ENCODE measurements at regions not wholly inside any gene's neighbourhood (a gene's known extent, or its start where the extent isn't known, plus 50 kb on each side); places are given as distances from the start of the nearest gene placed in this dataset.

DNA sequence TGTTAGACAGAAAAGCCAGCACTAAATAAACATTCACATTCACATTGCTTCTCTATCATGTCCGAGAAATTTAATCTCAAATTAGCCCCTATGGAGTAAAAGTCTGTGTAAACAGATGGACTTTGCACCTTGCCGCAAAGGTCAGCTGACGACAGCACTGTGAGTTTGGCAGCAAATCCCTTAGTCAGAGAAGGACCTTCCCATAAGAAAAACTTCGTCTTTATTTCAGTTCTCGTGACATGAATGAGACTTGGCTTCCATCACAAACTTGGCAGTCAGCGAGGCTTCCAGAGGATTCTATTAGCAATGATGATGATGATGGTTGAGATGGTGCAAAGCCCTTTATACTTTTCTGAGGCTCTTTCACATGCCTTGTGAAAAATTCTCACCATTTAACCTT is 133.7 kb upstream of the IFNGR1 start:
- DNase-seq, result no peak

DNA sequence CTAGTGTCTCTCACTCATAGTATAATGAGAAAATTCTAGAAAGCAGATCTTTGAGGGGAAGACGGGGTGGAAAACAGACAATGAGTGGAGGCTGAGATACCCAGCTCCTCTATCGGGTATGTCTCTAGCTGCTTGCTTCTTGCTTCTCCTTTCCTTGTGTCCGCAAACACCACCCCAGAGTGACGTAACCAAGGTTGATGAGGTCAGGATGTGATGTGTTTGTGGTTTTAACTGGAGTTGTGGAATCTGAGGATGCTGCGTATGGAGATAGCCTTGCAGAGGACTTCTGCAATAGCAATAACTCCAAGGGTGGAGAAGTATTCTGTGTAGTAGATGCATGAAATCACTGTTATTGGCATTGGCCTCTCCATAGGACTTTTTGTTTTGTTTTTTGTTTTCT is 132.7 kb upstream of the IFNGR1 start:
- peak; percentile 8 for DNase-seq

DNA sequence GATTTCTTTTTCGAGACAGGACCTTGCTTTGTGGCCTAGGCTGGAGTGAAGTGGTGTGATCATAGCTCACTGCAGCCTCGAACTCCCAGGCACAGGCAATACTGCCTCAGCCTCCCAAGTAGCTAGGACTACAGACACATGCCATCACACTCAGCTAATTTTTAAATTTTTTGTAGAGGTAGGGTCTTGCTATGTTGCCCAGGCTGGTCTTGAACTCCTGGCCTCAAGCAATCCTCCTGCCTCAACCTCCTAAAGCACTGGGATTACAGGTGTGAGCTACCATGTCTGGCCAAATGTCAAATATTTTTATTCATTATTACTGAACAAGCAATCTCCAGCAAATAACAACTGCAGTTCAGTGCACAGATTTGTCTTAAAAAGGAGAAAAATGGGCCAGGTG is 131.7 kb upstream of the IFNGR1 start:
- no peak for DNase-seq

DNA sequence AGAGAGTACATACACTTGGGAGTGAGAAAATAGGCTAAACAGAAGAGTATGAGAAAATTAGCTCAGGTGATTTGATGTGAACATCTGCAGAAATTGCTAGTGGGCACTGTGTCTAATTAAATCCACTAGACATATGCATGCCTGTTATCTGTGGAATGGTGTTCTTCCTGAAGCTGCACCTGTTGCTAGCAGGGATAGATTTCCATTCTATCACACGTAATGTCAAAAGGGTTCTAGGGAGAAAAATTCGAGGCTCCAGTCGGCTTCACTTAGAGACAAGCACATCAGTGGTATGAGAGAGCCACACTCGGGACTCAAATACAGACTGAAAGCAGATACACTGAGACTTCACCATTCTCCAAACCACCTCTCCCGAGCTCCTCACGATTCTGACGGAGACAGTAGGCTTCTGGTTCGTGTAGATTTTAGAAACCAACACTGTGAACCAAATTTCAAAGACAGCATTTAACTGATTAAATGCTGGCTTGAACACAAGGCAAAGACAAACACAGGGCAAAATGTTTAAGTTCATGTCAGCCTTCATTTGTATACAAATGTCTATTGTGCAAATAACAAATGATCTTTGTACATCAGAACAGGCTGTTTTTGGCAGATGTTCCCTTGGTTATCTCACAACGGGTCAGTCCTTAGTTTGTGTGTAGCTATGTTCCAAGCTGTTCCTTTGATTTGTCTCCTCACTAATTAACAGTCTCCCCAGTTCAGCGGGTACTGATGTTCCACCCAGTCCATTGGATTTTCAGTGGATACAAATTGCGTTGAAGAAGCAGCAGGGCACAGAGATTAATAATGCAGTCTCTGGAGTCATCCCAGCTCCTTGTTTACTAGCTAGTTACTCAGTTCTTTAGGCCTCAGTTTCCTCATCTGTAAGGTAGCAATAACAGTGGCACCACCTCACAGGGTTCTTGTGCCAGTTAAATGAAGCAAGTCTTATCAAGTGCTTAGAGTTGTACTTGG is 131.0 kb upstream of the IFNGR1 start:
- DNase-seq, result no peak

DNA sequence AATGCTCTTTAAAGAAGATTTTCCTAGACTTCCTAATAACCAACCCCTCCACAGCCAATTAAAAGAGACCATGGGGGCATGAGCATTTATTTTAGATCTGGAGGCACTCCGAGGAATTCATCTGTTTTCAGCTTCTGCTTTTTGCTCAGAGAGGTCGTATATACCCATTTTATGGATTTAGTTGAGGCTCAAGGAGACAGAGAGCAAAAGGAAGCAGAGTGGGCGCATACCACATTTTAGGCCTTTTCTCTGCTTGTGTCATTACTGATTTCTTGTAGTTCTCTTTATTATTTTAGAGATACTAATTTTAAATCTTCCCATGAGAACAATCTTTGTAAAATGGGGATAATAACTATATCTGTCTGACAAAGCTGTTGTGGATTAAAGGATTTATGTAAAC is 129.6 kb upstream of the IFNGR1 start:
- no peak for DNase-seq

DNA sequence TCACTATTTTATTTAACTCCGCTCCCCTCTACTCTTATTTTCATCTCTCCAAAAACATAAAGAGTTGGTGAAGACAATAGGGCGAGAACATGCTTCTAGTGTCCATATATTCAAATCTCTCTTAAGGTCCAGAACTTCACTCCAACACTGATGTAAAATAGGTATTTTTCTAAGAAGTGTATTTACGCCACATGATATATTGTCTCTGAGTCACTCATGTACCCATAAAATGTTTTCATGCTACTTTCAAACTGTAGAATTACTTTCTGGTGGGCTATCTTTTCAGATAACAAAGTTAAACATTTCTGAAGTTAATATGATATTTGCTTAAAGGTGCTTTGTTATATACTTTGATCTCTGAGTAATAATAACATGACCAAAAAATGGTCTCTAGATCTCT is 124.1 kb upstream of the IFNGR1 start:
- no peak for DNase-seq

DNA sequence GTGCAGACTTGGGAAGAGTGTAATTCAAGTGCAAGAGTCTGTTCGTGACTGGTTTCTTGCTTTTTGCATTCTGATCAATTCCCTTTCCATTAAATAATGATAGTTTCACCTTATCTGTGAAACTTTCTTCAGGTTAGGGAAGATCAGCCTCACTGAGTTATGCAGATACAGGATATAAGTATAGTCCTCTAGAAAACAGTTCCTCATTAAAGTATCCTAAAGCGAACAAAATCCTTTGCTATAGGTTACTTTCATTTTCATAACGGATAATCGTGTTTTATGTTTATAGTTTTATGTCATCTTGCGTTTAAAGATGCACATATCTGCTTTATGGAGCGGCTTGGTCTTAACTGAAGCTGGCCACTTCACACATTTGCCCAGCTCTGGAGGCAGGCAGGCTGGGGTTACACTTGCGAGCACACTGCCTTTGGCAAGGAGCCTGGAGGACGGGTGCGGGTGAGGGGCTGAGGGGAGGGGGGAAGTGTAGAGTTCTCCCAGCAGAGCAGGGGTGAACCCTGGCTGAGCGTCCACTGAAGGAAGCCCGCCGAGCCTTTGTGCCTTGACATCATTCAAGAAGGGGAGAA is 123.5 kb upstream of the IFNGR1 start:
- no peak for DNase-seq

DNA sequence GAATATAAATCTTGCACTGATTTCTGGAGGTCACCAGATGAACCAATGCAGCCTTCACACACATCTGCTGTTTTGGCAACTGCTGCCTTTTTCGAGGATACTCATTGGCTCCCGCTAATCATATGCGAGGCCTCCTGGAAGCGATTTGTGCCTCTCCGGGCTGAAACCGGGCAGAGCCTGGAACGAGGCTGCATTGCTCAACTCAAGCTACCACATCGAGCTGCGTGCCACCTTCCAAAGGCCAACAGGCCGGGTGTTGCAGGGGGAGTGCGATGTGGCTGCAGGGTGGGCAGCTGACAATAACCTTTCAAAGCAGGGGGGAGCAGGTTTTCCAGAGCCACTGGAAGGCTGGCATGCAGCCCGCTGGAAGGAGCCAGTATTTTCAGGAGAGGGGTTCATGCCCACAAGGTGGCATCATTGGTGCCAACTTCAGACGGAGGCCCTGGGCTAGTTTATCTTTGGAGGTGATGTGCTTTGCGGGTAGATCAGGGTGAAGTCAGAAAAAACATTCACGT is 122.6 kb upstream of the IFNGR1 start:
- DNase-seq, result peak; percentile 62

DNA sequence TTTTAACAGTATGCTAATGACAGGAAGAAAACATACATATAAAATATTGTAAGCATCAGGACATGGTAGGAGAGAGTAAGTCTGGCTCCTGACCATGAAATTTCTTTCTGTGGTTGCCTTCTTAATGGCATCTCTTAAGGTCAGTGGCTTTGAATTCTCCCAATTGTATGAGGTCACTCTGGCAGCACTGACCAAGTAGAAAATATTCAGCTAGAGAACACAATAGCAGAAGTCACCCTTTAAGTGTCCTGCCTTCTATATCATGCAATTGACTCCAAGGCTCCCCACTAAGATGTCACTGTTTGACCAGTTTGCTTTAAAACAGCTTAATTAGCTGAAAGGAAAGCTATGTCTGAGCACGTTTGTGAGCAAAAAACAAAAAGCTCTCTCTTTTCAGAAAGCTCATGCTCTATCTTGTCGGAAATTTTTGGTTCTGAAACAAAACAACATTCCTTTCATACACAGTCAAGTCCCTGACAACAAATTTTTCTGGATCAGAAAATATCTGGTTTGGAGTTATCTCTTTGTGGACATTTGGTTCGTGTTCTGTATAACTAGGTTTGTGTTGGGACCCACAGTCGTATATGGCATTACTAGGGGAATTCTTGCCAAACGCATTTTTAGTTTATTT is 120.9 kb upstream of the IFNGR1 start:
- no peak for DNase-seq

DNA sequence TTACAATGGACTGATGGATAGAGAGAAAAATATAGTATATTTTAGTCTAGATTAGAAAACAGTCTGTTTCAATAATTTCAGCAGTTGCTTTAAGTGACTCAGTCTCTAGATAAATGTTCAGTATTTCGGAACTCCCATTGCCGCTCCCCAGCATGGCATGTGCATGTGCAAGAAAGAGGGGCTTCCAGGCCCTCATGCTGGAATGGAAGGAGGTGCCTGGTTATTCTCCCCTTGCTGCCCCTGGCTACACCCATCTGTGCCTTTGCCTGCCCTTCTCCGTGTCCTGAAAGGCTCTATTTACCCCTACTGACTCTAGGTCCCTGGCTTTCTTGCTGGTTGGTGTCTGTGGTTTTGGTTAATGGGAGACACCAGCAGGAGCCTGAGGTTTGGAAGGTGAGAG is 115.7 kb upstream of the IFNGR1 start:
- no peak for DNase-seq

DNA sequence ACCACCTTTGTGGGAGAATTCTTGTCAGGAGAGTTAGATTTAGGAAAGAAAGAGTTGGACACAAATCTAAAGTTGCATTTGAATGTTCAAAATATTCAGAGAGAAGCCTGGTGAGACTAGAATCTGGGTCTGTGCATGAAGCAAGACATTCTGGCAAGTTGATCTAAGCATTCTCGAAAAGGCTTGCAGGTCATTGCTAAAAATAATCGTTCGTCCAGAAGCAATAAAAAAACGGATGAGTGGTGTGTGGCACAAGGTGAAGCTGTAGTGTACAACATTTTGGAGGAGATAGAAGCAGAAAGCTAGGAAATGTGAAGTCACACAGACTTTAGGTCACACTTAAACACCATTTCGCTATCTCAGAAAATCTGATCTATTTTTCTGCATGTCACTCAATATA is 114.9 kb upstream of the IFNGR1 start:
- no peak for DNase-seq

DNA sequence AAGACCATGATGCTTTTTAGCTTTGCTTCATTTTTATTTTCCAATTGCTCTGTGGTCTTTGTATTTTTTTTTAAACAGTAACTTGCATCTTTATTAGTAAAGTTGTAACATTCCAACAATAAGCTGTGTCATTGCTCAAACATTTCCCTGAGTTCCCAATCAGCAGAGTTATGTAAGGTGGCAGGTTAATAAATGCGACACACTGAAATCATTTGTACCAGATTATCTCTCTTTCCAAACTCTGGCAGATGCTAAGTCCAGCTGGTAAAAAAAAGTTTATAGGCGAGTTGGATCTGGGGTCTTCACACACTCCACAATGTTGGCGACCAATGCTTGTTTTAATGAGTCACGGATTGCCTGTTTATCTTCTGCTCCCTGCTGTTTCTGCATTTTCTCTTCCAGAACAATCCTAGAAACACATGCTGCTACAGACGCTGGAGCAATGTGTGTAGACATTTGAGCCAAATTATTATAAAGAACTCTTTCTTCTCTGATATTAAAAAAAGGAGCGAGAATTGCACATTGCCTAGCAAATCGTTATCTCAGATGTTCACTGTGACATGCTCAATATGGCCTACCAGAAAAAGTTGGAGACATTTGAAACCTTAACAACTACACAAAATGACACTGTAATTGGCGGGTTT is 113.6 kb upstream of the IFNGR1 start:
- peak; percentile 32 for DNase-seq

DNA sequence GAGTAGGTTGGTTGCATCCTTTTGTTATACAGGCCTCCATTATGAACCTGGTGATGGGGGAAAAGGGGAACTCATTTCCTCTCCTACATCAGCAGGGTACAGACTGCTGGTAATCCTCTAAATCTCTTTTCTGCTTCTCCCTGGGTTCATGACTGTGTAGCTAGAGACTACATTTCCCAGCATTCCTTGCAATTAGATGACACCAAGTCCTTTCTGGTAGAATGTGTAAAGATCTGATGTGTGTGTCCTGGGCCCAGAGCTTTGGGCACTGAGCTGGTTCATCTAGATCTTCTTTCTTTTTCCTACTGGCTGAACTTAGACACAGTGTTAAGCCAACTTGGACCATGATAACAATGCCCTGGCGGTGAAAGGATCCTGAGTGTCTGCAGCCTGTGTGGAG is 104.7 kb upstream of the IFNGR1 start:
- no peak for DNase-seq

DNA sequence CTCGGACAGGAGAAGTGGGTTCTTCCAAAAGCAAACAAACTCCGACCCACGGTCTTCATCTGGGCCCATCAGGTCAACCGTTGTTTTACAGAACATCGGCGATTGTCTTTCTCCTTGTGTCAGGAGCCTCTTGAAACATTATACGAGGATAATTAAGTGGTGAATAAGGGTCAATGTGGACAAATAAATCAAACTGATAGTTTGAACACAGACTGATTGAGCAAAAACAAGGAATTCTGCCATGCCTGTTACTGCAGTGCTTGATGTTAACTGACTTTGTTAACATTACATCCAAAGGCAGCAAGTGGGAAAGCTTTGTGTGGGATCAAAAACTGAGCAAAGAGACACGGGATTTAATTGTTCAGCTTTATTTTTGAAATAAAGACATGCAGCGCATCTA is 101.1 kb upstream of the IFNGR1 start:
- no peak for DNase-seq

DNA sequence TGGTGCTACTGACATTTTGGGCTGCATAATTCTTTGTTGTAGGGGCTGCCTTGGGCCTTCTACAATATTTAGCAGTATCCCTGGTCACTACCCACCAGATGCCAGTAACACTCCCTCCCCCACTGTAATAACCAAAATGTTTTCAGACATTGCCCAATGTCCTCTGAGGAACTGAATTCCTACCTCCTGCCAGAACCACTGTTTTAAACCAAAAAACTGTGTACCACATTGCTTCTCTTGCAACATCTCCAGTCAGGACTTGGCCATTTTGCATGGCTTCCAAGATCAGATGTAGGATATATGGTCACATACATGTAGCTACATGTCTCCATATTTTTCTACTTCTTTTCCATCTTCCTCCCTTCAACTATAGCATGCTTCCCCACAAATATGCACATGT is 97.4 kb upstream of the IFNGR1 start:
- DNase-seq, result peak; percentile 6

DNA sequence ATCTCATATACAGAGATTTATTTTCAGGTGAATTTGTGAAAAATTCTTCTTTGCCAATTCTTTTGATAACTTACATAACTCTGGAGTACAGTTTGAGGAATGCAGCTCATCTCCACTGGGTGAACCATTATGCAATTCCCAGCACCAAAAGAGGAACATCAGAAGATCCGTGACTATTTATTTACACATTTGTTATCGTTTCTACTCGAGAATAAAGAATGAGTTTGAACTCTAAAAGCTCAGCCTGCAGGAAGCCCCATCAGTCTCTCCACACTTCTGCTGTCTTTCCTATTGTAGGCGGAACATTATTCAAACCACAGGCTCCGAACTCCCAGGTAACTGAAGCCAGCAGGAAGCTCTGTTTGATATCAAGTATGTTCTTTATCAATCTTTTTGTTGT is 95.9 kb upstream of the IFNGR1 start:
- no peak for DNase-seq

DNA sequence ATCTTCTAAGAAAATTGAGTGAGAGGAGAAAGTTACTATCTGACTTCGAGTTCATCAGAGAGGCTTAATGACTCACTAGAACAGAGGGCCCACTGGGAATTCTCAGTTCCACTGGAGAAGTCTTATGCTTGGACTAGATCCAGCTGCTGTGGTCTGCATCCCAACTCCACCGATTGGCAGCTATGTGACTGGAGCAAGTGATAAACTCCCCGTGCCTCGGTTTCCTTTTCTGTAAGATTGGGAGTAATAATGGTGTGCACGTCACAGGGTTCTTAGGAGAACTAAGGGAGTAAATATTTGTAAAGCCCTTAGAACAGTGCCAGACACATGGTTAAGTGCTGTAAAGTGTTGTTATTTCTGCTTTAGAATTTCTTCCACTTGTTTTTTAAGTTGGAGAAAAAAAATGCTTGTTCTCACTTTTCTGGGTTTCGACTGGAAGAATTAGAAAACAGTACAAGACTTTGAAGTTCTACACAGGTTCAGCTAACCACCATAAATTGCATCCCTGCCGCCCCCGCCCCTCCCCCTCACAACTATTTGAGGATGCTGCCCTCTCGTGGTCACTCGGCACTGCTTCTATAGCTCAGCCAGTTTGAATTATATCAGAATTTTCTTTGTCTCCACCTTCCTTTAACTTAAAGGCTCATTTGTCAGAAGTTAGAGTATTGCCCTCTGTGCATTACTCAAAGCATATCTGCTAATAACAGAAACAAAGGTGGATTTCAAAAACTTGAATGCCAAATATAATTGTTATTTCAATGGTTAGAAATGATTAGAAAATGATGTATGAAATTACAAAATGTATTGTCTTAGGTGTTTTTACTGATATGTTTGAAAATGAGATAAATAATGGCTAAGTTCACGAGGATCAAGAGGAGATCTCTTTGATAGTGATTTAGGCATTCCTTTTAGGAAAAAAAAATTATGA is 95.0 kb upstream of the IFNGR1 start:
- peak; percentile 89 for DNase-seq

DNA sequence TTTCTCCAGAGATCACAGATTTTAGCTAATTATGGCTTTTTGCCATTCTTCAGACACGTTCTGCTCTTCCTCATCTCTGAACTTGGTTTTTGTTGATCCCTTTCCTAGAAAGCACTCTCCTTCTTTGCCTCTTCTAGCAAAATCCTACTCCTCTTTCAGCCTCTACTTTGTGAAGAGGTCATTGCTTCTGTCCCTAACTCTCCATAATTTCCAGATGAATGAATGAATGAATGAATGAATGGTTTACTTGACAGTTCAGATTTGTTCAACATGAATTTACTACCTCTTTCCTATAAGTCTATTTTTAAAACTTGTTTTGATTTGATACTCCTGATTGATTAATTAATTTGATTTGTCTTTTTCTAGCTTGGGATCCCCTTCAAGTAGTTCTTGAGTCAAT is 94.0 kb upstream of the IFNGR1 start:
- DNase-seq, result no peak

DNA sequence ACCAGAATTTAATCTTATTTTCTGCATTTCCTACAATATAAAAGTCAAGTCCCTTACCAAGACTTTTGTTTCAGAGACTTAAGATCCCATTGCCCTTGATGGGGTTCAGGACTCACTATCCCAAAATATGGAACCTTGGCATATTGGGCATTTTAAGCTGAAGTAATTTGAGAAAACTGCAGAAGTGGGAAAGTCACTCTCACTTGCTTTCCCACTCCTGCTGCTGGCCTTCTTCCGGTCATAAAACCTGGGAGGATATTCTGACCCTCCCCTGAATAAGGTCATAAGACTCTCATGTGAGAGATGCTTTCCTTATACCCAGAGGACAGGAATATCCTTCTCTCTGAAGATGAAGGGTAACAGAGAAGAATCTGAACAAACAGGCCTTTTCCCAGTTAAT is 92.8 kb upstream of the IFNGR1 start:
- DNase-seq, result no peak

DNA sequence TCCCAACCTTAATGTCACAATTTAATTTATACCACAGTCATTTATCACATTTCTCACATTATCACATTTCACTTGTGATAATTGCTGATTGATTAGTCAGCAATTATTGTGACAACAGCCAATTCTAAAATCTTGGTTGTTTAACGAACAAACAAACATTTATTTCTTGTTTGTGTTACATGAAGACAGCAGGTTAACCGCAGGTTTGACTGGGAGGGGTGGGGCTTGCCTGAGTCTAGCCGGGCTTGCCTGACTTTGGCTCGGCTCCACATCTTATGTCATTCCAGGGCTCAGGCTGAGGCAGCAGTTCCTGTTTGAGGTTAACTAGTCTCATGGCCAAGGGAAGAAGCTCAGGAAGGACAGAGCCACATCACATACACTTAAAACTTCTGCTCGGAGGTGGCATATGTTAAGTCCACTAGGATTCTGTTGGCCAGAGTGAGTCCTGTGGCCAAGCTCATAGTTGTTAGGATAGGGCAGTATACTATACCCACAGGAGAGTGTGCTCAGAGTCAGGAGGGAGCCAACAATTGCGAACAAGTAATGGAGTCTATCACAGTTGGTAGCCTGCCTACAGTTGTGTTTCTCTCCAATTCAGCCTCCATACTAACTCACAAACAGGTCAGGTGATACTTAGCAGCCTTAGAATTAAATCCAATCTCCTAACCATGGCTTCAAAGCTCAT is 90.0 kb upstream of the IFNGR1 start:
- peak; percentile 73 for DNase-seq

DNA sequence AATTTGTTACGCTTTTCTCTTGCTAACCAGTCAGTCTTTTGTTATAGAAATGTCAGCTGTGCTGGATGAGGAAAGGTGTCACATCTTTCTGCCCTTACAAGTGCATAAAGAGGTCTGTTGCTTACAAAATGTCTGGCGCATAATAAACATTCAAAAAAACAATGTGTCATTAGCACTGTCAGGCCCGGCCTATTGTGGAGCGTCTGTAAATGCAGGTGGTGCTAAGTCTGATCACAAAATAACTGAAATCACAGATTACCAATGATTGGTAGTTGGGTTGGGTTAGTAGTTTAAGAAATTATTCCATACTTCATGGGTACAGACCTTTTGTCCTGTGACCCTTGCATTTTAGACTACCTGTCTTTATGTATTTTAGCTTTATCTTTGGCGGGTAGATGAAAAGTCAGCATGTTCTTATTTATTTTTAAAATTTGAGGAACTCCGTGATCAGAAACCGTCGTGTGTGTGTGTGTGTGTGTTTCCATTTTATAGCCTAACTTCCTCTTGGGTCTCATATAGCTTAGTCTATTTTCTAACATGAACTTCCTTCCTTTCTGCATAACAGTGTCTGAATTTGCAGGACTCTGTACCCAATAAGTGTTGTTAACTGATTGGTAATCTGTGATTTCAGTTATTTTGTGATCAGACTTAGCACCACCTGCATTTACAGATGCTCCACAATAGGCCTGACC is 88.1 kb upstream of the IFNGR1 start:
- DNase-seq, result no peak

Measured in fibroblast of upper back skin (primary cell).